ENCODE measurements at regions not wholly inside any gene's neighbourhood (a gene's known extent, or its start where the extent isn't known, plus 50 kb on each side); places are given as distances from the start of the nearest gene placed in this dataset.

DNA sequence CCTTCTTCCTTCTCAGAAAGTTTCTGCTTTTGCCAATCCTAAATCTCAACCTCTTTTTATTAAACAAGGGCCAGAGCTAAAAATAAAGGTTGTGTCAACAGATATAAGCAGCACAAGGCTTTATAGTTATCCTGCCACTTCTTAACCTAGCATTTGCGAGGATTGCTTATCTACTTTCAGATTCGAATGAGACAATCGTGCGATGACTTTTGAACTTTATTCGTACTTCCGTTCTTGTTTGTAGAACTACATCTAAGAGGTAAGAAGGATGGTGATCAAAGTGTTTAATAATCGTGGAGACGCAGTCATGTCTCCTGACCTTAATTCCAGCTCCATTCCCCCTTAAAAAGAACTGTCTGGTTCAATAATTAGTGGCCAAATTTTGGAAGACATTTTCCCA is 578.6 kb downstream of the PIK3C3 start:
- Histone ChIP-seq H2AFZ (no peak overlapping the region), H3K79me2 (ENCODE audit: low read depth) (no peaks in the 10 kb centered on the region), H3F3A (ENCODE audit: insufficient read depth, low read depth) (no peaks in the 10 kb centered on the region), H3K9me3 (ENCODE audit: insufficient read depth, low read depth) (no peaks in the 10 kb centered on the region), H3K9me2 (ENCODE audit: insufficient read depth) (no peaks in the 10 kb centered on the region), H3K36me3 (ENCODE audit: low read depth) (no peaks in the 10 kb centered on the region), H3K27me3 (ENCODE audit: insufficient read depth, low read depth) (no peaks in the 10 kb centered on the region), H4K20me1 (ENCODE audit: insufficient read depth) (no peaks in the 10 kb centered on the region), H3K4me1 (replicated peaks; ENCODE audit: insufficient read depth) (no peaks in the 10 kb centered on the region), H3K27ac (no peak overlapping the region), H3K4me3 (no peak overlapping the region), H3K4me2 (no peak overlapping the region)
- ChIA-PET CTCF (no interaction called here), POLR2A (ENCODE audit: unreplicated experiment) (no interaction called here)
- TF ChIP-seq, protein P1, sequence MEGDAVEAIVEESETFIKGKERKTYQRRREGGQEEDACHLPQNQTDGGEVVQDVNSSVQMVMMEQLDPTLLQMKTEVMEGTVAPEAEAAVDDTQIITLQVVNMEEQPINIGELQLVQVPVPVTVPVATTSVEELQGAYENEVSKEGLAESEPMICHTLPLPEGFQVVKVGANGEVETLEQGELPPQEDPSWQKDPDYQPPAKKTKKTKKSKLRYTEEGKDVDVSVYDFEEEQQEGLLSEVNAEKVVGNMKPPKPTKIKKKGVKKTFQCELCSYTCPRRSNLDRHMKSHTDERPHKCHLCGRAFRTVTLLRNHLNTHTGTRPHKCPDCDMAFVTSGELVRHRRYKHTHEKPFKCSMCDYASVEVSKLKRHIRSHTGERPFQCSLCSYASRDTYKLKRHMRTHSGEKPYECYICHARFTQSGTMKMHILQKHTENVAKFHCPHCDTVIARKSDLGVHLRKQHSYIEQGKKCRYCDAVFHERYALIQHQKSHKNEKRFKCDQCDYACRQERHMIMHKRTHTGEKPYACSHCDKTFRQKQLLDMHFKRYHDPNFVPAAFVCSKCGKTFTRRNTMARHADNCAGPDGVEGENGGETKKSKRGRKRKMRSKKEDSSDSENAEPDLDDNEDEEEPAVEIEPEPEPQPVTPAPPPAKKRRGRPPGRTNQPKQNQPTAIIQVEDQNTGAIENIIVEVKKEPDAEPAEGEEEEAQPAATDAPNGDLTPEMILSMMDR (conservative IDR thresholded peaks at IDR 0.05), result no peak
- no peak for TF ChIP-seq EZH2 (IDR thresholded peaks at IDR 0.05; ENCODE audit: low read depth)
- no TSS peak for BruUV-seq (replicated peaks)
- no peak for DNase-seq
- intact Hi-C loops (cut with micrococcal nuclease; ENCODE audit: unreplicated experiment), result no loop called here

DNA sequence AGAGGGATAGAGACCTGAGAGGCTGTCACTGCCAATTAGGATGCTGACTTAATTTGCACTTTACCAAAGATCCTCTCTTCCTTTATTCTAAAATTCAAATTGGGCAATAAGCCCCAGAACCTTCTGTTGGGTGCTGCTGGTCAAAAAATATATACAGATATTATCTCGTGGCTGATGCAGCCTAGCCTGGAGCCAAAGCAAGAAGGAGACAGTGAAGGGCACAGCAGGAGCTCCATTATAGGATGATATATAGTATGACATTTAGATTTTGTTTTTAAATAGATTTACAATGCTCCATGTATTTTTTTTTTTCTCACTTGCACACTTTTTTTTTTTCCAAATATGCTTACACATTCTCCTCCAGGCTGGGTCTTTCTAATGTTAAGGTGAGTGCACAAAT is 579.3 kb downstream of the PIK3C3 start:
- intact Hi-C loops (cut with micrococcal nuclease; ENCODE audit: unreplicated experiment), result no loop called here
- Histone ChIP-seq H3K4me1 (replicated peaks; ENCODE audit: insufficient read depth) (no peaks in the 10 kb centered on the region), H3K4me2 (no peak overlapping the region), H4K20me1 (ENCODE audit: insufficient read depth) (no peaks in the 10 kb centered on the region), H3K9me3 (ENCODE audit: insufficient read depth, low read depth) (no peaks in the 10 kb centered on the region), H3K27me3 (ENCODE audit: insufficient read depth, low read depth) (no peaks in the 10 kb centered on the region), H3K79me2 (ENCODE audit: low read depth) (no peaks in the 10 kb centered on the region), H3K9me2 (ENCODE audit: insufficient read depth) (no peaks in the 10 kb centered on the region), H3F3A (ENCODE audit: insufficient read depth, low read depth) (no peaks in the 10 kb centered on the region), H3K36me3 (ENCODE audit: low read depth) (no peaks in the 10 kb centered on the region), H2AFZ (no peak overlapping the region), H3K27ac (no peak overlapping the region), H3K4me3 (no peak overlapping the region)
- BruUV-seq (replicated peaks), result no TSS peak
- POLR2A ChIA-PET (ENCODE audit: unreplicated experiment), result no interaction called here
- DNase-seq, result no peak
- TF ChIP-seq, protein P1 (conservative IDR thresholded peaks at IDR 0.05), result no peak
- TF ChIP-seq EZH2 (IDR thresholded peaks at IDR 0.05; ENCODE audit: low read depth), result no peak
- CTCF ChIA-PET, result no interaction called here

DNA sequence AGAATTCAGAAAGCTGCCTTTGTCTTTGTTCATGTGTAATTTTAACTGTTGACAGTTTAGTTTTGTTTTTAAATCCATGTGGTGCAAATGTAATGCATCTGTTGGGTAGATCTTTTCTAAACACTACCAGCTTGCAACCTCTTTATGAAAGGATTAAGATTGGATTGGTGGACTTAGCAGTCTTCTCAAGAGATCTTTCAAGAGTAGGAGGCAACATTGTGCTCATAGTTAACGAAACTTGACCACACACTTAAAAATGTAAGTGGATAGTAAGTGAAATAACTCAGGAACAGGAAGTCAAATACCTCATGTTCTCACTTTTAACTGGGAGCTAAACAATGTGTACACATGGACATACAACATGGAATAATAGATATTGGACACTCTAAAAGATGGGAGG is 579.0 kb downstream of the RIT2 start:
- no peak overlapping the region for H3K27ac ChIP-seq
- no peaks in the 10 kb centered on the region for H3K36me3 ChIP-seq (ENCODE audit: low read depth)
- DNase-seq, result no peak
- no peaks in the 10 kb centered on the region for H3K27me3 ChIP-seq (ENCODE audit: insufficient read depth, low read depth)
- H2AFZ ChIP-seq, result no peak overlapping the region
- no peaks in the 10 kb centered on the region for H3K79me2 ChIP-seq (ENCODE audit: low read depth)
- CTCF ChIA-PET, result no interaction called here
- POLR2A ChIA-PET (ENCODE audit: unreplicated experiment), result no interaction called here
- intact Hi-C loops (cut with micrococcal nuclease; ENCODE audit: unreplicated experiment), result no loop called here
- H3K9me2 ChIP-seq (ENCODE audit: insufficient read depth), result no peaks in the 10 kb centered on the region
- no TSS peak for BruUV-seq (replicated peaks)
- H4K20me1 ChIP-seq (ENCODE audit: insufficient read depth), result no peaks in the 10 kb centered on the region
- H3K4me1 ChIP-seq (replicated peaks; ENCODE audit: insufficient read depth), result no peaks in the 10 kb centered on the region
- H3K4me2 ChIP-seq, result no peak overlapping the region
- TF ChIP-seq, protein P1 (conservative IDR thresholded peaks at IDR 0.05), result no peak
- no peak for TF ChIP-seq EZH2 (IDR thresholded peaks at IDR 0.05; ENCODE audit: low read depth)
- H3F3A ChIP-seq (ENCODE audit: insufficient read depth, low read depth), result no peaks in the 10 kb centered on the region
- H3K9me3 ChIP-seq (ENCODE audit: insufficient read depth, low read depth), result no peaks in the 10 kb centered on the region
- no peak overlapping the region for H3K4me3 ChIP-seq
